GM12891 (cell line): ENCODE measurements at regions not wholly inside any gene's neighbourhood (a gene's known extent, or its start where the extent isn't known, plus 50 kb on each side); places are given as distances from the start of the nearest gene placed in this dataset.

ENCODE experiments used
- DNase-seq: peaks from one replicate; pipeline ENCODE4 v3.0.0; 2011; ENCODE audit warnings: low spot score; ENCODE audit not compliant: insufficient read length
- FAIRE-seq: peaks from 2 replicates; lab custom pipeline; 2011; peaks lifted over from hg19 to GRCh38; lab: Jason Lieb, UNC
- PAX5 ChIP-seq: IDR thresholded peaks from 2 replicates; pipeline ENCODE4 v1.6.1; 2011; ENCODE audit warnings: low read length, moderate library complexity, mild to moderate bottlenecking; ENCODE audit not compliant: insufficient read depth, severe bottlenecking
- POLR2A ChIP-seq: IDR thresholded peaks from 2 replicates; pipeline ENCODE4 v1.6.1; 2011; ENCODE audit warnings: low read depth, low read length, control low read depth
- POLR2AphosphoS5 ChIP-seq: IDR thresholded peaks from 2 replicates; pipeline ENCODE4 v1.6.1; 2011; ENCODE audit warnings: low read depth, low read length, control low read depth
- POU2F2 ChIP-seq: IDR thresholded peaks from 2 replicates; pipeline ENCODE4 v1.6.1; 2011; ENCODE audit warnings: low read depth, mild to moderate bottlenecking, control low read depth, low read length, moderate library complexity
- SPI1 ChIP-seq: IDR thresholded peaks from 2 replicates; pipeline ENCODE4 v1.6.1; 2011; ENCODE audit warnings: low read depth, low read length, control low read depth
- TAF1 ChIP-seq: IDR thresholded peaks from 2 replicates; pipeline ENCODE4 v1.6.1; 2011; ENCODE audit warnings: low read depth, low read length, control low read depth

GRCh38 chr14:89485264-89485663, 68.2 kb upstream of the FOXN3 start:
- no peak for FAIRE-seq
- TF ChIP-seq PAX5, result no peak
- TF ChIP-seq POLR2AphosphoS5, result no peak
- no peak for TF ChIP-seq SPI1
- TF ChIP-seq POU2F2, result no peak
- TF ChIP-seq POLR2A, result no peak
- TF ChIP-seq TAF1, result no peak
- DNase-seq, result no peak

DNA sequence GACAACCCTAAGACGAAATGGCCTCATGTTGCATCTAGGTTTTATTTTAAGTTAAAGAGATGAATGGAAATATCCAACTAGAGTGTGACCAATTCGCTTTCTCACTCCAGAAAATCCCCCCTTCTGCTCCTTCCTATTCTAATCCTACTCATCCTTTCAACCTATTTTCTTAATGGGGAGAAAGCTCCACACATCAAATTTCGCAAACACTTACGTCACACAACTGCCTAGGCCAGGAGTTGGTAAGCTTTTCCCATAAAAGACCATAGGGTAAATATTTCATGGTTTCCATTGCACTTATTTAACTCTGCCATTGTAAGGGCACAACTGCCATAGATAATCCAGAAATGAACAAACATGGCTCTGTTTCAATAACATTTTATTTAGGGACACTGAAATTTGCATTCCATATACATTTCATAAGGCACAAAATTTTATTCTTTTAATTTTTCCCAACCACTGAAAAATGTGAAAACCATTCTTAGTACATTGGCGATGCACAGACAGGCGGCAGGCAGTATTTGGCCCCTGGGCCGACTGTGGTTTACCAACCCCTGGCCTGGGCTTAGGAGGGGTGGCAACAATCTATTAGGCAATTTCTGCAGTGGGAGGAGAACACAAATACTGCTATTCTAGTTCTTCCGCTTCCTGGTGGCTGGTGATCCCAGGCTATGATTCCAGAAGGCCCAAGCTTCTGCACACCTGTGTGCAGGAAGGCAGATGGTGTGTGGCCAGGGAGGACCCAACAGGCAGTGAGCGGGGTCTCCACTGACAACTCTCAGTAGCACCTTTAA, 67.2 kb upstream of the FOXN3 start:
- FAIRE-seq (no peak), DNase-seq (no peak)
- no peak for TF ChIP-seq TAF1
- no peak for TF ChIP-seq POU2F2
- TF ChIP-seq POLR2AphosphoS5, result no peak
- TF ChIP-seq PAX5, result no peak
- TF ChIP-seq POLR2A, result no peak
- TF ChIP-seq SPI1, result no peak

DNA sequence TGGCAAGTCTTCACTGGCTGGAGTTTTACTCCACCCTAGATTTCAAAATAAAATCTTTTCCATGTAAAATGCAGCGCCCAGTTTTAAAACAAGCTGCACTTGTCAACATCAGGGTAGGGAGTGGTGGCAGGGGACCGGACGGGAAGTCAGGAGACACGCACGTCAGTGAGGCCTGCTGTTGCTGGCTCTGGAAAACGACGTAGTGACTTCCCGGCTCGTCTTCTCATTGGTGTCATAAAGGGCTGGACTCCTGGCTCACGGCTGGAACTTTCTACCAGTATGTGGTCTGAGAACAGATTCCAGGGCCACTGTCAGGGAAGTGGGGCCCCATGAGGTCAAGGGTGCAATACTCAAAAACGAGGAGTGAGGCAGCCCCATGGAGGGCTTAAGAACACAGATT, 64.2 kb upstream of the FOXN3 start:
- no peak for TF ChIP-seq PAX5
- DNase-seq (no peak), FAIRE-seq (no peak)

DNA sequence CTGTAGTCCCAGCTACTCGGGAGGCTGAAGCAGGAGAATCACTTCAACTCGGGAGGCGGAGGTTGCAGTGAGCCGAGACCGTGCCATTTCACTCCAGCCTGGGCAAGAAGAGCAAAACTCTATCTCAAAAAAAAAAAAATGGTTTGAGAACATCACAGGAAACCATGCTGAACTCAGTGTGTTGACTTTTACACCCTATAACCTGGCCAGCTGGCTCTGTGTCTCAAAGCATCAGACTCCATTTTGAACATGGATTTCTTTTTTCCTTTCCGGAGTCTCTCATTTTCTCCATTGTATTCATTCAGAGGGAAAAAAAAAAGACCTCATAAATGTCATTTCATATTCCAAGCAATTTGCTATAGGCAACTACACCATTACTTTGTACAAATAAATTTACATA, 63.2 kb upstream of the FOXN3 start:
- FAIRE-seq, result no peak
- TF ChIP-seq POLR2A (no peak), SPI1 (no peak), POU2F2 (no peak), PAX5 (no peak), TAF1 (no peak), POLR2AphosphoS5 (no peak)

DNA sequence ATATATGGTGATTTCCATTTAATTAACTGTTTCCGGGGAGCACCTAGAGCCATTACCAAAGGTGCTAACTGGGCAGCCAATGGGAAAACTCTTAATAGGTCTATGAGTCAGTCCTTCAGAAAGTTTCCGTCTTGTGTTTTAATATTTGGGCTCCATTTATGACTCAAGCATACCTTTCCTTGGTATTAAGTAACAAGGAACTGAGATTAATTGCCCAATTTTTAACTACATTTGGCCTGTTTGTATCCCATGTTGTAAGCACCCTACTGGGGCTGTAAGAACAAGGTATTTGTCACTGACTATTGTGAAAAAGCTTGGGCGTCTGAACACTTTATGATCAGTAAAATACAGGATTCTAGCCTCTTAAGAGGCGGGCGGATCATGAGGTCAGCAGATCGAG, 62.8 kb upstream of the FOXN3 start:
- no peak for DNase-seq
- no peak for FAIRE-seq
- TF ChIP-seq TAF1, result no peak

More for the DNA sequence above, 63.2 kb upstream of the FOXN3 start:
- DNase-seq, result no peak

- TF ChIP-seq POU2F2 (no peak), POLR2A (no peak), SPI1 (no peak), PAX5 (no peak), POLR2AphosphoS5 (no peak), TAF1 (no peak)
- DNase-seq, result no peak
- no peak for FAIRE-seq
Observed at GRCh38 chr14:89477391-89477790, 60.4 kb upstream of the FOXN3 start.

DNA sequence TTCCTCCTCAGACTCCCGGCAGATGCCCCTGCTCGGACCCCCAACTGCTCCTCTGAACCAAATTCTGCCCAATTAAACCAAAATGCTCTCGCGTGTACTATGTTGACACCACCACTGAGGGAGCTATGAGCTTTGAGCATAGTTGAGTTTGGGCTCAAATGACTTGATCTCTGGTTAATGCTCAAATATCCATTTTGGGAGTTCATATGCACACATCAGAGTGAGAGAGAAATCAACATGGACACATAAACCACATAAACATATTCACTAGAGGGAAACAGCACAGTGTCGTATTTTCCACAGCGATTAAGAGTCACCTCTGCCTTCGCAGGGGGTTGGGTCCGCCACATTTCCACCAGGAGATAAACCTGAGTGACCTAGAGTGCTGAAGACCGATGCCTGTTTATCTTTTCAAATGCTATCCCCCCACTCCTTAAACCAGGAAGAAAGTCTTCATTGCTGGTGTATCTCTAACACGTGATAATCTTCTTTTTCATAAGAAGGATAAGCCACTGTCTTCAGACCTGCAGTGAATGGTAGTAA, 59.4 kb upstream of the FOXN3 start:
- no peak for FAIRE-seq
- TF ChIP-seq POLR2A, result no peak
- no peak for TF ChIP-seq TAF1
- TF ChIP-seq SPI1, result no peak
- TF ChIP-seq POU2F2, result no peak
- TF ChIP-seq PAX5, result no peak
- no peak for TF ChIP-seq POLR2AphosphoS5
- DNase-seq, result no peak

DNA sequence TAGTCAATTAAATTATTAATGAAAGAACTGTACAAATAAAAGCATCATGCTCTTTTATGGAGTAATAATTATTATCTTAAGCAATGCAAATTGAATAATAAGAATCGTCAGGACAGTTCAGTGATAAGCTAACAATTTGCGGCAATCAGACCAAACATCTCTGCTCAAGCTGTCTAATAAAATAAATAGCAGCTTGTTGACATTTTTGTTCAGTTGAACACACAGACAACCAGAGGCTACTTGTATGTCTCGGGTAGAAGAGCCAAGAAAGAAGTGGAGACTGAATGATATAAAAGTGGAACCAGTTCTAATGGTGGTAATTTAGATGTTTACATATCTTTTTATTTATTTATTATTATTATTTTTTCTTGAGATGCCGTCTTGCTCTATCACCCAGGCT, 57.4 kb upstream of the FOXN3 start:
- DNase-seq (no peak), FAIRE-seq (no peak)
- TF ChIP-seq POLR2AphosphoS5 (no peak), PAX5 (no peak), POU2F2 (no peak), TAF1 (no peak), POLR2A (no peak), SPI1 (no peak)

DNA sequence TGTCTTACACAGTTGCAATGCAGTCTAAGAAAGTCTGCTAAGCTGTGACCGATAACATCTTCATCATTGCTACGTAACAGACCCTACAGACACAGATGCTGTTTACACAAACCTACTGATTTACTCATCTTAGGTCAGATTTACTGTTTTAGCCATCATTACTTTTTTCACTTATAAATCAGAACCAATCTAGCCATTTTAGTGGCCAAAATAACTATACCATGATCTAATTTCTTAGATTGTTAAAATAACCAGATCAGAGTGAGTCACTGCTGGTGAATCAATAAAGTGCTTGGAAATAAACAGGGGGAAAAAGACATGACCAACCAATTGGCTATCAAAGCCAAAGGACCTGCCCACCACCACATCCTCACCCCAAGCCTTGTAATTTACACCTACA, 57.0 kb upstream of the FOXN3 start:
- TF ChIP-seq POLR2AphosphoS5 (no peak), PAX5 (no peak), TAF1 (no peak), POU2F2 (no peak), SPI1 (no peak), POLR2A (no peak)
- DNase-seq (no peak), FAIRE-seq (no peak)

DNA sequence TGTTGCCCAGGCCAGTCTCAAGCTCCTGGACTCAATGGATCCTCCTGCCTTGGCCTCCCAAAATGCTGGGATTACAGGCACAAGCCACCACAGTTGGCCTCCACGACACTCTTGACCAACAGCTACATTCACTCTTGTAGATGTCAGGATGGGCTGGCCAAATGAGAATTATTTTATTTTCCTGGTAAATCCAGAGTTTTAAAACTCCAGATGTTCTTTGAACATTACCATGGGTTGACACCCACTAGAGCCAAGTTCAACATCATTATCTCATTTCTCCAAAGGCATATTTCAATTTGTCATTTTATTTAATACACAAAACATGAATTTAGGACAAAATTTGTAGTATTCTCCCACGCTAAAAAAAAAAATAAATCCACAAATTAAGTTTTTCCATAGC, 56.5 kb upstream of the FOXN3 start:
- DNase-seq, result no peak
- TF ChIP-seq TAF1 (no peak), PAX5 (no peak), POU2F2 (no peak), SPI1 (no peak), POLR2A (no peak), POLR2AphosphoS5 (no peak)
- FAIRE-seq, result no peak
